ENCODE measurements at regions not wholly inside any gene's neighbourhood (a gene's known extent, or its start where the extent isn't known, plus 50 kb on each side); places are given as distances from the start of the nearest gene placed in this dataset.

- H3K4me3 ChIP-seq (replicated peaks; ENCODE audit: low read depth, low read length), result no peak overlapping the region
- TF ChIP-seq, protein P1, sequence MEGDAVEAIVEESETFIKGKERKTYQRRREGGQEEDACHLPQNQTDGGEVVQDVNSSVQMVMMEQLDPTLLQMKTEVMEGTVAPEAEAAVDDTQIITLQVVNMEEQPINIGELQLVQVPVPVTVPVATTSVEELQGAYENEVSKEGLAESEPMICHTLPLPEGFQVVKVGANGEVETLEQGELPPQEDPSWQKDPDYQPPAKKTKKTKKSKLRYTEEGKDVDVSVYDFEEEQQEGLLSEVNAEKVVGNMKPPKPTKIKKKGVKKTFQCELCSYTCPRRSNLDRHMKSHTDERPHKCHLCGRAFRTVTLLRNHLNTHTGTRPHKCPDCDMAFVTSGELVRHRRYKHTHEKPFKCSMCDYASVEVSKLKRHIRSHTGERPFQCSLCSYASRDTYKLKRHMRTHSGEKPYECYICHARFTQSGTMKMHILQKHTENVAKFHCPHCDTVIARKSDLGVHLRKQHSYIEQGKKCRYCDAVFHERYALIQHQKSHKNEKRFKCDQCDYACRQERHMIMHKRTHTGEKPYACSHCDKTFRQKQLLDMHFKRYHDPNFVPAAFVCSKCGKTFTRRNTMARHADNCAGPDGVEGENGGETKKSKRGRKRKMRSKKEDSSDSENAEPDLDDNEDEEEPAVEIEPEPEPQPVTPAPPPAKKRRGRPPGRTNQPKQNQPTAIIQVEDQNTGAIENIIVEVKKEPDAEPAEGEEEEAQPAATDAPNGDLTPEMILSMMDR (IDR thresholded peaks at IDR 0.05; ENCODE audit: low read length, missing control alignments), result no peak
- no peak for DNase-seq (ENCODE audit: low read depth)
Observed at GRCh38 chr16:66150698-66151482, 215.6 kb upstream of the CDH5 start.

DNA sequence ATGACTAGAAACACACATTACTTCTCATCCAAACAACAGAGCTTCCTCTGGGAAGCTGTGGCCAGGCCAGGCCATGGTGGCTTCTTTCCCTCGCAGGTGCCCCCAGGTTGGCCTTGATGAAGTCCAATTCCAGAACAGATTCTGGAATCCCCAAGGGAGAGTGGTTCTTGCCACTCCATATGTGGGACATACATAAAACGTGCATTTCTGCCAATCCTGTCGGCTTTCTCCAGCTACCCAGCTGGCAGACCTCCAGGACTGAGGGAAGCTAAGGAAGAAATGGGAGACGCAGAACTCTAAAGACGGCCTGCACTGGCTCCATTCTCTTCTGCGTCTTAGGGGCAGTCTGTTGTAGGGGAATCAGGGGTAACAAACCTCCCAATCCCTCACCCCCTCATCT is 219.2 kb upstream of the CDH5 start:
- DNase-seq (ENCODE audit: low read depth), result no peak
- TF ChIP-seq, protein P1 (IDR thresholded peaks at IDR 0.05; ENCODE audit: low read length, missing control alignments), result no peak
- no peak overlapping the region for H3K4me3 ChIP-seq (replicated peaks; ENCODE audit: low read depth, low read length)

DNA sequence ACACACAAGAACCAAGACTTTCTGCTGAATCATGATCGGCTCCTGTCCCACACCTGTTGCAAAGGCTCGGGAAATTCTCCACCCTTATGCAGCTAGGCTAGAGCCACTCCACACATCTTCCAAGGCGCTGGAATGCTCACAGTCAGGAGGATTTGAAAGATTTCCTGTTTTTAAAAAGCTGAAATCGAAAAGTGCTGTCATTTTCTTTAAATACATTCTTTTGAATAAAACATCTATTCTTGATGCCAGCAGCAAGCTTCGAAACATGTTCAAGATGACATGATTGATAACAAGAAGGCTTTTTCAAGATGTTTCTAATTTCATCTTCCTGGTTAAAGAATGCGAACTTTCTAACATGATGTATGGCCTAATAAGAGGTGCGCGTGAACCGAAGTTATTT is 219.7 kb upstream of the CDH5 start:
- no peak overlapping the region for H3K4me3 ChIP-seq (replicated peaks; ENCODE audit: low read depth, low read length)
- TF ChIP-seq, protein P1 (IDR thresholded peaks at IDR 0.05; ENCODE audit: low read length, missing control alignments), result no peak
- no peak for DNase-seq (ENCODE audit: low read depth)

- no peak overlapping the region for H3K4me3 ChIP-seq (replicated peaks; ENCODE audit: low read depth, low read length)
- TF ChIP-seq, protein P1 (IDR thresholded peaks at IDR 0.05; ENCODE audit: low read length, missing control alignments), result no peak
- no peak for DNase-seq (ENCODE audit: low read depth)
Observed at GRCh38 chr16:66144641-66145040, 221.8 kb upstream of the CDH5 start.

DNA sequence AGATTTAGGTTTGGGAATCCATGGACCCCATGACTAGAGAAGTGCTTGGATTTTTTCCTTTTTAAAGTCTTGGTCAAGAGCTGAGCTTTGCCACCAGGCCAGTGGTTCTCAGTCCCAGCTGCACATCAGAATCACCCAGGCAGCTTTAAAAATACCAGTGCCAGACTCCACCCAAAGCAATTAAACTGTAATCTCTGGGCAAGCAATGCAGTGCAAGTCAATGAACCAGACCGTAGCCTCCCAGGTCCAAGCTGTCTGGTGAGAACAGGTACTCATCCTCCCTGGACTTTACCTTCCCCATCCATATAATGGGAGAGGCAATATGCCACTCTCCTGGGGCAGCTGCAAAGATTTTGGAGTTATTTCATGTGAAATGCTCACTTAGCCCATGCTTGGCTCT is 223.1 kb upstream of the CDH5 start:
- TF ChIP-seq, protein P1 (IDR thresholded peaks at IDR 0.05; ENCODE audit: low read length, missing control alignments), result no peak
- DNase-seq (ENCODE audit: low read depth), result no peak
- no peak overlapping the region for H3K4me3 ChIP-seq (replicated peaks; ENCODE audit: low read depth, low read length)

- H3K4me3 ChIP-seq (replicated peaks; ENCODE audit: low read depth, low read length), result no peak overlapping the region
- TF ChIP-seq, protein P1 (IDR thresholded peaks at IDR 0.05; ENCODE audit: low read length, missing control alignments), result no peak
- no peak for DNase-seq (ENCODE audit: low read depth)
Observed at GRCh38 chr16:66141885-66142284, 224.6 kb upstream of the CDH5 start.

GRCh38 chr16:66137853-66138252 is 228.6 kb upstream of the CDH5 start:
- DNase-seq (ENCODE audit: low read depth), result no peak
- TF ChIP-seq, protein P1 (IDR thresholded peaks at IDR 0.05; ENCODE audit: low read length, missing control alignments), result no peak

More at GRCh38 chr16:66137853-66138252, 228.6 kb upstream of the CDH5 start:
- no peak overlapping the region for H3K4me3 ChIP-seq (replicated peaks; ENCODE audit: low read depth, low read length)
